Endodermal cell (in vitro differentiated cells): ENCODE measurements at regions not wholly inside any gene's neighbourhood (a gene's known extent, or its start where the extent isn't known, plus 50 kb on each side); places are given as distances from the start of the nearest gene placed in this dataset.

Source experiments
- DNase-seq: peaks from one replicate; pipeline ENCODE4 v3.0.0-alpha.2; 2017
- H3K27ac ChIP-seq: 2 replicates; pipeline ENCODE4 v1.5.1; 2013; ENCODE audit warnings: mild to moderate bottlenecking, low read depth, low read length, moderate library complexity
- H3K27me3 ChIP-seq: 2 replicates; pipeline ENCODE4 v1.6.1; 2013; ENCODE audit warnings: mild to moderate bottlenecking, low read length, moderate library complexity; ENCODE audit not compliant: insufficient read depth, control insufficient read depth, poor library complexity, severe bottlenecking
- H3K36me3 ChIP-seq: 2 replicates; pipeline ENCODE4 v1.7.0; 2013; ENCODE audit warnings: mild to moderate bottlenecking, low read length, moderate library complexity; ENCODE audit not compliant: control insufficient read depth, insufficient read depth
- H3K4me1 ChIP-seq: one replicate; pipeline ENCODE4 v1.7.0; 2013; ENCODE audit warnings: low read length; ENCODE audit not compliant: control insufficient read depth, insufficient read depth
- H3K4me3 ChIP-seq: 2 replicates; pipeline ENCODE4 v1.5.1; 2013; ENCODE audit warnings: mild to moderate bottlenecking, low read length, moderate library complexity
- H3K9ac ChIP-seq: 2 replicates; pipeline ENCODE4 v1.6.1; 2013; ENCODE audit warnings: mild to moderate bottlenecking, low read length, moderate library complexity; ENCODE audit not compliant: poor library complexity, severe bottlenecking; ENCODE audit errors: extremely low read depth
- H3K9me3 ChIP-seq: 2 replicates; pipeline ENCODE4 v1.6.1; 2013; ENCODE audit warnings: mild to moderate bottlenecking, low read length, moderate library complexity; ENCODE audit not compliant: control insufficient read depth
- H3K27ac Mint-ChIP-seq: 2 replicates; pipeline ENCODE4 v1.8.0; 2020; ENCODE audit warnings: mixed read lengths
- H3K27me3 Mint-ChIP-seq: 2 replicates; pipeline ENCODE4 v1.8.0; 2021; ENCODE audit warnings: mild to moderate bottlenecking, mixed read lengths; ENCODE audit not compliant: insufficient read depth
- H3K36me3 Mint-ChIP-seq: 2 replicates; pipeline ENCODE4 v1.8.0; 2020; ENCODE audit warnings: low read depth, mixed read lengths
- H3K4me1 Mint-ChIP-seq: 2 replicates; pipeline ENCODE4 v1.8.0; 2020; ENCODE audit warnings: mixed read lengths
- H3K4me3 Mint-ChIP-seq: 2 replicates; pipeline ENCODE4 v1.8.0; 2020; ENCODE audit warnings: mild to moderate bottlenecking, moderate library complexity, mixed read lengths
- H3K9me3 Mint-ChIP-seq: 2 replicates; pipeline ENCODE4 v1.8.0; 2020; ENCODE audit warnings: mild to moderate bottlenecking, mixed read lengths
- WGBS, 2 experiments: methylation state at CpG; one replicate each; pipeline versions ENCODE4 v1.1.5 to v1.1.7; 2013; ENCODE audit warnings: missing lambda C conversion rate in 2 of 2, mixed read lengths in 1 of 2; ENCODE audit not compliant: insufficient coverage in 1 of 2, insufficient read length in 1 of 2; 5-methylcytosine and 5-hydroxymethylcytosine counted together
- TF ChIP-seq, protein P1 (sequence below): fragments of 200-600 bp; sonication (generic); conservative IDR thresholded peaks from 2 replicates; pipeline ENCODE4 v1.5.0; 2021; ENCODE audit warnings: antibody characterized with exemption, mild to moderate bottlenecking

DNA sequence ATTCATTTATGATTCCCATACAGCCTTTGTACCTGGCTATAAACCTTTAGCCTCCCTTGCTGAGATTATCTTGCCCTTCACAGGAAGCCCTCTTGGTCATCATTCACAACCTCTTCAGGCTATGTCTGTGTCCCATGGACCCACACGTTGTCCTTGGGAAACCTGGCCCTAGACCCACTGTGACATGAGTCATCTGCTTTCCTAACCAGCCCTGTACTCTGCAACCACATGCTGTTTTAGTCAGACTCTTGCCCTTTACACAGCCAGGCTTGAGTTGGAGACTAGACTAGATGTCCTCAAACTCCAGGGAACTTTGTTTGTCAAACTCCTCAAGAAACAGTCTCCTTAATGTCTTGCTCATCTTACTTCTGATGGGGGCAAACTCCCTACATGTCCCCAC lies 229.3 kb upstream of the ZSWIM2 start:
- H3K9ac ChIP-seq, result no peak overlapping the region
- no peak for DNase-seq
- H3K27ac Mint-ChIP-seq, result no peak overlapping the region
- no peaks in the 10 kb centered on the region for H3K4me1 Mint-ChIP-seq
- TF ChIP-seq, protein P1, sequence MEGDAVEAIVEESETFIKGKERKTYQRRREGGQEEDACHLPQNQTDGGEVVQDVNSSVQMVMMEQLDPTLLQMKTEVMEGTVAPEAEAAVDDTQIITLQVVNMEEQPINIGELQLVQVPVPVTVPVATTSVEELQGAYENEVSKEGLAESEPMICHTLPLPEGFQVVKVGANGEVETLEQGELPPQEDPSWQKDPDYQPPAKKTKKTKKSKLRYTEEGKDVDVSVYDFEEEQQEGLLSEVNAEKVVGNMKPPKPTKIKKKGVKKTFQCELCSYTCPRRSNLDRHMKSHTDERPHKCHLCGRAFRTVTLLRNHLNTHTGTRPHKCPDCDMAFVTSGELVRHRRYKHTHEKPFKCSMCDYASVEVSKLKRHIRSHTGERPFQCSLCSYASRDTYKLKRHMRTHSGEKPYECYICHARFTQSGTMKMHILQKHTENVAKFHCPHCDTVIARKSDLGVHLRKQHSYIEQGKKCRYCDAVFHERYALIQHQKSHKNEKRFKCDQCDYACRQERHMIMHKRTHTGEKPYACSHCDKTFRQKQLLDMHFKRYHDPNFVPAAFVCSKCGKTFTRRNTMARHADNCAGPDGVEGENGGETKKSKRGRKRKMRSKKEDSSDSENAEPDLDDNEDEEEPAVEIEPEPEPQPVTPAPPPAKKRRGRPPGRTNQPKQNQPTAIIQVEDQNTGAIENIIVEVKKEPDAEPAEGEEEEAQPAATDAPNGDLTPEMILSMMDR, result no peak
- H3K9me3 Mint-ChIP-seq, result no peaks in the 10 kb centered on the region
- peak overlapping the region; percentile 60 for H3K27ac ChIP-seq
- H3K36me3 Mint-ChIP-seq, result no peaks in the 10 kb centered on the region
- H3K36me3 ChIP-seq, result no peaks in the 10 kb centered on the region
- no peaks in the 10 kb centered on the region for H3K4me1 ChIP-seq
- no peak overlapping the region for H3K4me3 Mint-ChIP-seq
- 63 to 75% methylated on average over 1 of the region's 1 CpG for WGBS, 2 experiments
- peaks cover 4% of the 10 kb centered on the region for H3K9me3 ChIP-seq
- H3K27me3 Mint-ChIP-seq, result no peaks in the 10 kb centered on the region
- H3K27me3 ChIP-seq, result no peaks in the 10 kb centered on the region
- H3K4me3 ChIP-seq, result no peak overlapping the region

GRCh38 chr2:187075671-187076070 lies 226.7 kb upstream of the ZSWIM2 start:
- Mint-ChIP-seq H3K27me3 (no peaks in the 10 kb centered on the region), H3K9me3 (no peaks in the 10 kb centered on the region), H3K36me3 (no peaks in the 10 kb centered on the region), H3K4me3 (no peak overlapping the region), H3K4me1 (no peaks in the 10 kb centered on the region), H3K27ac (no peak overlapping the region)
- WGBS, 2 experiments, result 86 to 100% methylated on average over 1 to 4 of the region's 4 CpGs
- Histone ChIP-seq H3K4me3 (no peak overlapping the region), H3K27ac (no peak overlapping the region), H3K27me3 (no peaks in the 10 kb centered on the region), H3K4me1 (no peaks in the 10 kb centered on the region), H3K36me3 (no peaks in the 10 kb centered on the region), H3K9ac (no peak overlapping the region), H3K9me3 (peaks cover 4% of the 10 kb centered on the region)
- no peak for DNase-seq
- TF ChIP-seq, protein P1, result no peak

DNA sequence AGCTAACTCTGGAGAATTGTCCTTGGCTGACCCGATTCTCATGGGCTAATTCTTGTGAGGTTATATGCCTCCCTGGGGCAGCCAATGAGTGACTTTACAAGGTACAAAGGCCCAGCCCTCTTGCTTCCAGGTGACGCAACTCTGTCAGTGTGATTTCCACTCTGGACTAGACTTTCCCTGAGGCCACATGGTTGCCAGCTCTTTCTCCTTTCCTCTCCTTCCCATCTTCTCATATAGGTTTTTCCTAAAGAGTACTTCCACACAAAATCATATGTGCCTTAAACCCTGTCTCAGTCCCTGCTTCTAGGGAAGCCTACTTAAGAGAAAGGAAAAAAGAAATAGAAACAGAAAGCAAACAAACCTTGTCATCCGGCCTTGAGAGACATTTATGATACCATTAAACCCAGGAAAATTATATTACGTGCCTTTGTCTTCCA lies 226.2 kb upstream of the ZSWIM2 start:
- Mint-ChIP-seq H3K27me3 (no peaks in the 10 kb centered on the region), H3K4me3 (no peak overlapping the region), H3K27ac (no peak overlapping the region), H3K4me1 (no peaks in the 10 kb centered on the region), H3K9me3 (no peaks in the 10 kb centered on the region), H3K36me3 (no peaks in the 10 kb centered on the region)
- DNase-seq, result no peak
- no peaks in the 10 kb centered on the region for H3K4me1 ChIP-seq
- no peak overlapping the region for H3K4me3 ChIP-seq
- no peak overlapping the region for H3K9ac ChIP-seq
- no peak overlapping the region for H3K27ac ChIP-seq
- WGBS, 2 experiments, result 88 to 95% methylated on average over 4 of the region's 4 CpGs
- TF ChIP-seq, protein P1, result no peak
- no peaks in the 10 kb centered on the region for H3K36me3 ChIP-seq
- H3K27me3 ChIP-seq, result no peaks in the 10 kb centered on the region
- H3K9me3 ChIP-seq, result peaks cover 4% of the 10 kb centered on the region
